ENCODE measurements at regions not wholly inside any gene's neighbourhood (a gene's known extent, or its start where the extent isn't known, plus 50 kb on each side); places are given as distances from the start of the nearest gene placed in this dataset.

DNA sequence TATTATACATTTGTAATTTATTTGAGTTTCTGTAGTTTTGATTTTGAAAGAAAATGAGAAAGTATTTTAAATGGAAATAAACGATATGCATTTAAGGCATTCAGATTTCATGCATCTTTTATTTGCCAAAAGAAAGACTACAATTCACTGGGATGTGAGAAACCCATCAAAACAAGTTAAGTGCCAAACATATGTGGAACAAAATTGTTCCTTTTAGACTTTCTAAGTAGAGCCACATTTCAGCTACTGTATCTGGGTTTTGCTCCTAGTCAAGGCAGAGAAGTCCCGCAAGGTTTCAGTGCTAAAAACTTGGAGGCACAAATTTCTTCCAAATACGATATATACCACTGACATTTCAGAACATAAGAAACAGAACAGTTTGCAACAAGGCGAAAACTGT lies 1191.9 kb downstream of the SLITRK5 start:
- no peak for DNase-seq (ENCODE audit: low read depth)

DNA sequence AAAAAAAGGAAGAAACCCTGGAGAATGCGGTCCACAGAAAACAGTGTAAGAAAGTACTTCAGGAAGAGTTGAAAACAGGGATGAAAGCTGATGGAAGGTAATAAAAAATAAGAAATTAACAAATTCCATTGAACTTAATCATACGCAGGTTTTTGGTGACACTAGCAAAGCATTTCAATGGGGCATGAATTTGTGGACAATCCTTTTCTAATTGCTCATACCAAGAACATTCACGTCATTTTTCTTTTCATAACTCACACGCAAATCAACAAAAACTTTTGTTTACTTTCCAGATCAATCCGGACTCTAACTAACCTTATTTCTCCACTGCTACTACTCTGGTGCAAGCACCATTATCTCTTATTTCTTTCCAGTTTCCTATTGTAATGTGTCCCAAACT lies 1195.0 kb downstream of the SLITRK5 start:
- DNase-seq (ENCODE audit: low read depth): no peak

DNA sequence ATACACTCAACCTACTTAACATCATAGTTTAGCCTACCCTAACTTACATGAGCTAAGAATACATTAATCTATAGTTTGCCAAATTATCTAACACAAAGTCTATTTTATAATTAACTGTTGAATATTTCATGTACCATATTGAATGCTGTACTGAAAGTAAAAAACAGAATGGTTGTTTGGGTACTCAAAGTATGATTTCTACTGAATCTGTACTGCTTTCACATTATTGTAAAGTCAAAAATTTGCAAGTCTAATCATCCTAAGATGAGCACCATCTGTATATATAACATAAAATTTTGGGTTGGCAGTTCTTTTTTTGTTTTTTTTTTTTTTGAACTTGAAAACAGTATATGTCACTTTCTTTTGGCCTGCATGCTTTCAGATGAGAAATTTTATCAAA lies 1212.6 kb downstream of the SLITRK5 start:
- no peak for DNase-seq (ENCODE audit: low read depth)

DNA sequence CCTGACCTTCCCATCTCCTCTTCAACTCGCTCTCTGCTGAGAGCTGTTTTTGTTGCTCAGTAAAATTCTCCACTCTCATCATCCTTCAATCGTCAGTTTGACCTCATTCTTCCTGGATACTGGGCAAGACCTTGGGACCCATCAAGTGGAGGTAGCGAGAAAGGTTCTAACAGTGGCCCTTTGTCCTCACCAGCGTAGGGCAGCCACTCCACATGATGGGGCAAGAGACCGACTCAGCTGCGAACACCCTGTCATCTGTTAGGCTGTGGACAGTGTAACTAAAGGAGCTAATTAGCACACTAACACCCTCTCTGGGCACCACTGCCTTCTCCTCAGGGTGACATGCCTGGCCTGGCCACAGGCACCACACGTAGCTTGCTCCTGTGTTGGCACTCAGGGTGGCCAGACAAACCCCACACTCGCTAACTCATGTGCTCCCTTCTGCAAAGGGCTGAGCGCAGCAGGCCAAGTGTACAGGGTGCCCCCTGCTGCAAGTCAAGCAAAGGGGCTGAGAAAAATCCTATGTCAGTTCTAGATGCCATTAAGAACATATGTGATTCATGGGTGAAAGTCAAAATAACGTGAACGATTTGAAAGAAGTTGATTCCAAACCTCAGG lies 1216.0 kb downstream of the SLITRK5 start:
- DNase-seq (ENCODE audit: low read depth): no peak

DNA sequence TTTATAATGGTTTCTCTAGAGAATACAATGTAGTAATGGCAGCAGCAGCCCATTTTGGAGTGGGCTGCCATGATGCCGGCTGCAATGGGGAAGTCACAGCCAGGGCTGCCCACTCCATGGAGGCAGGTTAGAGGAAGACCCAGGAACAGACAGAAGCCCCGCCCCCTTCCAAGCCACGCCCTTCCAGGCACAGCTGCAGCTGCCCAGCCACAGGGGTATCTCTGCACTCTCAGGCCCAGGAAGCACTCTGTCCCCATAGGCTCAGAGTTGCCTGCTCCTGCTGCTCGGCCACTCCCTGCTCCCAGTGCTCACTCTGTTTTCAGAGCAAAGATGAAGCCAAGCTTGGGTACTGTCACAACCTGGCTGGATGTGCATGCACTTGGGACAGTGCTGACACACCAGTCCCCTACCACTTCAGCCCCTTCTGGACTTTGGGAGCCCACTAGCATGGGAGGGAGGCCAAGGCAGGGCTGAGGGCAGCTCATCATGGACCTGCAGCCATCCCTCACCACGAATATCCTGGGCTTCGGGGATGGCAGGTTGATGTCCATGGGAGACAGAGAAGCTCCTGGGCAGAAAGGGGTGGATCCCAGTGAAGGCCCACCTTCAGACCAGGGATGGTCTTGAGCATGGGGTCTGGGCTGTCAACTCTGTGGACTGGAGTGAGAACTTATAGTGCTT lies 1224.2 kb downstream of the SLITRK5 start:
- no peak for DNase-seq (ENCODE audit: low read depth)

DNA sequence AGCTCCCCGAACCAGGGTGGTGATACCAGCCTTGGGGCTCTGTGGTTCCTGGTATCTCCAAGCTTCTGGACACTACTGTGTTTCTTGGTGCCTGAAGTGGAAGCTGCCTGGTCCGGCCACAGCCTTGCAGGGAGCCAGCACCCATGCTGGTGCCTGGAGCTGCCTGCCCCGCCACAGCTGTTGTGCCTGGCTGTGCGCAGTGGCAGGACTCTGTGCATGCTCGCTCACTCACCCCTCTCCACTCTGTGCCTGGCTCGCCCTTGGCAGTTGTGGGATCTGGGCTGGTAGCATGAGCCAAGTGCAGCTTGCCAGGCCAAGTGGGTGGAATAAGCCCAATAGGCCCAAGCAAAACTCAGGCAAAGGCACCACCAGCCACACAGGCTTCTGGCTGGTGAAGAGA lies 1225.3 kb downstream of the SLITRK5 start:
- DNase-seq (ENCODE audit: low read depth): no peak

DNA sequence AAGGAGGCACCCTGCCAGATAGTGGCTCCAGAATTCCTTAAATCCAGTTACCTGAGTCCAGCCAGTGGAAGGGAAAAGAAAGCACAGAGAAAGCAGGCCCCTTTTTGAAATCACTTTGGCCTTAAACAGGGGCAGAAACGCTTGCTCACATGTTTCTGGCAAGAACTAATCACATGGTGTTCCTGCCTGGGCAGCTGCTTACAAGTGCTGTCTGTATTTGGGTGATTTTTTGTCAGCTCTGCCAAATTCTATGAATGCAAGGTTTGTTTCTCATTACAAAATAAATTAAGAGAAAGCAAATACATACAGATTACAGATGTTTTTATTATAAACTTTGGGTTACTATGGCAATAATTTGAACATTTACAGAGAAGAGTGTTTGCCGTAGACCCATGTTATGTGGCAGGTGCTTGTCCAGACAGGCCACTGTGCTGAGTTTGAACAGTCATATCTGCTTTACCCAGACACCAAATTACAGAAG lies 1237.8 kb downstream of the SLITRK5 start:
- no peak for DNase-seq (ENCODE audit: low read depth)

DNA sequence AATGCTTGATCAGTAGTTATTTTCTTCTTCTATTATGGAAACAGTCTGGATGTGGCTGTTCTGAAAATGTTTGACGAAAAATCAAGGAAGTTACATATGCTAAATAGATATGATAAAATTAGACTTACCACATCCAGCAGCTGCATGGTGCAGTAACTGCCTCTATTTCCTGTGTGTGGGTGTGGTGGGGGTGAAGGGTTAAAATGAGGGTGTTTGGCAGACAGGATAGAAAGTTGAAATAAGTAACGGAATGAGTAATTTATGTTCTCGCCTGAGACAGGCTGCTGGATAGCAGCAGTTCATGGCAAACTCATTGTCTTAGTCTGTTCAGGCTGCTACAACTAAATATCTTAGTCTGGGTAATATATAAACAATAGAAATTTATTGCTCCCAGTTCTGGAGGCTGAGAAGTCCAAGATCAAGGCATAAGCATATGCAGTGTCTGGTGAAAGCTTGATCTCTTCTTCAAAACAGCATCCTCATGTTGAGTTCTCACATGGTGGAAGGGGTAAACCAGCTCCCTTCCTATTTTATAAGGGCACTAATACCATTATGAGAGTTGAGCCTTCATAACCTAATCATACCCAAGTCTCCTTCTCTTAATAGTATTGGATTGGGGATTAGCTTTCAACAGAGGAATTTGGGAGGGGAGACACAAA lies 1248.9 kb downstream of the SLITRK5 start:
- no peak for DNase-seq (ENCODE audit: low read depth)

DNA sequence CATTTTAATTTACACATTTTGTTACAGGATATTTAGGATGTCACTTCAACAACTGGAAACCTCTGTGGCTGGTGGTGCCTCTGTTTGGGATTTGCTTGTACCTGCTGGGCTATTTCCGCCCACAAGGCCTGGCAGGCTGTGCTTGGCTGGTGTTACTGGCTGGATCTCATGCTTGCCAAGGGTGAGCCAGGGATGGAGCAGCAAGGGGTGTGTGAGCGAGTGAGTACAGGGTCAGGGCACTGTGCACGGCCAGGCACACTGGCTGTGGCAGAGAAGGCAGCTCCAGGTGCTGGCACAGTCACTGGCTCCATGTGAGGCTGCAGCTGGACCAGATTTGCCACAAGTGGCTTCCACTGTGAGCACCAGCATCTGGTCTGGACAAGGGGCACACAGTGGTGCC lies 1254.8 kb downstream of the SLITRK5 start:
- no peak for DNase-seq (ENCODE audit: low read depth)

DNA sequence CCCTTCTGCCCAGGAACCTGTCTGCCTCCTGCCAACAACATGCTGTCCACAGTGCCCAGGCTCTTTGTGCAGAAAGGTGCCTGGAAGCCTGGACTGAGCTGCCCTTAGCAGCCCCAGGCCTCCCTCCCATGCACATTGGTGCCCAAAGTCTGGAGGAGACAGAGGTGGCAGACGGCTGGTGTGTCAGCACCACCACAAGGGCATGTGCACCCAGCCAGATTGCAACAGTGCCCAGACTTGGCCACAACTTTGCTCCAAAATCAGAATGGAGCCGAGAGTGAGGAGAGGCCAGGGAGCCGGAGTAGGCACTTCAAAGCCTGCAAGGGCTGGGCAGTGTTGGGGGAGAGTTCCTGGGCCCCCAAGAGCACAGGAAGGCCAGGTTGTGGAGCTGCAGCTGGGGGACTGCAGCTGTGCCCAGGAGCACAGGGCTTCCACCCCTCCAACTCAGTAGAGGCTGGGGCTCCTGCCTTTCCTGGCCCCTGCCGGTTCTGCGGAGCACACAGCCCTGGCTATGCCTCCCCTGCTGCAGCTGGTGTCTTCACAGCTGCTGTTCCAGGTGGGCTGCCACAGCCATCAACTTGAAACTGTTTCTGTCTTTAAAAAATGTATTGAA lies 1255.8 kb downstream of the SLITRK5 start:
- no peak for DNase-seq (ENCODE audit: low read depth)

DNA sequence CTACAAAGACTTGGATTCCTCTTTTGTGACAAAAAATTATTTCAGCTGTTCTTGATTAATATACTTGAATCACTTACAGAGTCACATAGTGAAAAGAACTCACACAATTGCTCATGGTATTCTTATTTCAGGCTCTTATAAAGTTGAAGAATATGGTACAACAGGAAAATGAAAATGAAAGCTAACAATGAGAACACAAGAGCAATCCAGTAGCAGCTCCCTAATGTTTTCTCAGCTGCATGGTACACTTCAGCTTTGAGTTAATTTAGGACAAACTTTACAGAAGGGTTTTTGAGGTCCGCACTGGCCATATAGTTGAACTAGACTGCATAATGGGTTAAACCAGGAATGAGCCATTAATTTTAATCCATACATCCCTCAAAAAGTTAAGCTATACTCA lies 1261.8 kb downstream of the SLITRK5 start:
- DNase-seq (ENCODE audit: low read depth): no peak

DNA sequence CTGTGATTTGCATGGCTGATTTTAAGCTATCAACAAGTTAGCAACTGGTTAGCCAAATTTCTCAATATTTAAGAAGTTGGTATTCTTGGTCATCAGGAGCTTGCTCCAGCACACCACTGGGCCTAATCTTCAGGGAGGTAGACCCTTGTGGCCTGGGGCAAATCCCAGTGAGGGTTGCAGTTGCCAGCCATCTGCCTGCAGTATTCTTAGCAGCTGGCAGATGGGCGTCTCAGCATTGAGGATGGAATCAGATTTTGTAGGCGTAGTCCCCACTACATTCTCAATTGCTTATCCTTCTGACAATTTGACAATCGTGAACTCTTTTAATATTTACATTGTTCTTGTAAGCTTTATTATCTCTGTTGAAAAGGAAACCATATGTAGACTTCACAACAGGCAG lies 1266.2 kb downstream of the SLITRK5 start:
- DNase-seq (ENCODE audit: low read depth): no peak

DNA sequence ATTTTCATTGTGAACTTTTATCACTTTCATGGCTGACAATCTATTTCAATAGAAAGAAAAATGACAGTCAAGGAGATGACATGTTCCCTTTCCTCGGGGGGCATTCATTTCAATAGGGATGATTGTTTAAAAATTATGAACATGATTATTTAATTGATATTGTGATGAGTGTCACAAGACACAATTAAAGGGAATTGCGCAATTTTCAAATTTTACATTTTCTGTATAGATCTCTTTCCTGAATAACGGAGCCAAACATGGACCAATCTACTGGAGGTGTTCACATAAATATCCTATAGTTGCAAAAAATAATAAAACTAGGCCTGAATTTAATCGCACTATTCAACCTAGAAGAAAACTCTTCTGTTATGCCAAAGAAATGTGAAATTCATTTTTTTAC lies 1274.6 kb downstream of the SLITRK5 start:
- no peak for DNase-seq (ENCODE audit: low read depth)

DNA sequence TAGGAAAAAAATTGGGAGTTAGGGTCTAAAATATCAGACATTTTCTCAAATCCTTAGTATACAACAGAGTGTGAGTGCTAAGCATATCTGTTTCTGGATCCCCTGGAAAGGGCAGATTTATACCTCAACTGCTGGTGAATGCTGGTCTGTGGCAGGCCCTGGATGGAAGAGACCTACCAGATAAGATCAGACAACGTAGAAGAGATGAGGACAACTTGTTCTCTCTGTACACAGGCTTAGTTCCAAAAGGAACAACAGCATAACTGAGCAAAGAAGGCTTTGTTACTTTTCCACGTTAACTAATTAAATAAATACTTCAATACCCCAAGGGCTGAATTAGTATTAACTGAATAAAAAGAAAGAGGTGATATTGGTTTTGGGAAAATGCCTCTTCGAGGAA lies 1277.3 kb downstream of the SLITRK5 start:
- DNase-seq (ENCODE audit: low read depth): no peak

DNA sequence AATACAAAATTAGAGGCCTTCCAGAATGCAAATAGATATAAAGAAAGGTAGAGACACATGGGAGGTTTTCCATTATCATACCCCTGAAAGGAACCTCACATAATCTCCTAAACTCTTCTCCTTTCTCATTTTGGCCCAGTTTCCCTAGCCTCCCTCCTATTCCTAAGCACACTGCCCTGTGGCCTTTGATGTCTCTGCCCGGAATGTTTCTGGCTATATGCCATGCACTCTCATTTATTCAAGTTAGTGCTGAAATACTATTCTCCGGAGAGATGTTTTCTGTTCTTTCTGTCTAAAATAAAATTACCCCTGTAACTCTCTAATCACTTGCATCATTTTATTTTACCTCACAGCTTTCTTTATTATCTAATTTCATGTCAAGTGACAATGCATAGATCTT lies 1287.7 kb downstream of the SLITRK5 start:
- DNase-seq (ENCODE audit: low read depth): no peak

DNA sequence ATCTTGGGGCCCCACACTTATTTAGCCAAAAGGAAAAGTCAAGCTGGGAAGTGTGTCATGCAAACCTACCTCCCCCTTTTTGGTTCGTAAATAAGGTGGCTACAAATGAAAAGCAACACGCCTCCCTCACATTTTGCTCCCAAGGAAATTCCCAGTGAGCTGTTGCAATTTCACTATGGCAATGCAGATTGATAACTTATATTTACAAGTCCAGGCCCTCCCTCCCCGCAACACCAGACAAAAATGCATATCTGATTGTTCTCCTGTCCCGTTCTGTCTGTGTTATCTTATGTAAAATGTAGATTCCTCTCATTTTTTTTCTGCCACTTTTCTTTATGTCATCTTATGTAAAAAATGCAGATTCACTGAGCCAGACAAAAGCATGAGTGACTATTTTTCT lies 1305.3 kb downstream of the SLITRK5 start:
- DNase-seq (ENCODE audit: low read depth): no peak

DNA sequence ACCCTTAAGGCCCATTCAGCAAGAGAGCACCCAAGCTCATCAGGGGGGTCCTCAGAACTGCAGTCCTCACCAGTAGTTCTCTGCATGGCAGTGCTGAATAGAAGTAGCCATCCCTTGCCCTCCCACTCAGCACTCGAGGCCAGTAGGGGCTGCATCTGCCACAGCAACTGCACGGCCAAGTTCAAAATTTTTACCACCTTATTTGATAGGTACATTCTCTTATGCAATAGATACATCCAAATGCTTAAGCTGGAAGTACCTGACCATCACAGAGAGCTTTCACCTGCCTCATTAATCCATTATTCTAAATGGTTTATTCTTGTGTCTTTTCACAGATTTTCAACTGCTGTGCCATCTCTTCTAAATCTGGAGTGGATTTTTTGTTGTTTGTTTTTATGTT lies 1307.4 kb downstream of the SLITRK5 start:
- no peak for DNase-seq (ENCODE audit: low read depth)

DNA sequence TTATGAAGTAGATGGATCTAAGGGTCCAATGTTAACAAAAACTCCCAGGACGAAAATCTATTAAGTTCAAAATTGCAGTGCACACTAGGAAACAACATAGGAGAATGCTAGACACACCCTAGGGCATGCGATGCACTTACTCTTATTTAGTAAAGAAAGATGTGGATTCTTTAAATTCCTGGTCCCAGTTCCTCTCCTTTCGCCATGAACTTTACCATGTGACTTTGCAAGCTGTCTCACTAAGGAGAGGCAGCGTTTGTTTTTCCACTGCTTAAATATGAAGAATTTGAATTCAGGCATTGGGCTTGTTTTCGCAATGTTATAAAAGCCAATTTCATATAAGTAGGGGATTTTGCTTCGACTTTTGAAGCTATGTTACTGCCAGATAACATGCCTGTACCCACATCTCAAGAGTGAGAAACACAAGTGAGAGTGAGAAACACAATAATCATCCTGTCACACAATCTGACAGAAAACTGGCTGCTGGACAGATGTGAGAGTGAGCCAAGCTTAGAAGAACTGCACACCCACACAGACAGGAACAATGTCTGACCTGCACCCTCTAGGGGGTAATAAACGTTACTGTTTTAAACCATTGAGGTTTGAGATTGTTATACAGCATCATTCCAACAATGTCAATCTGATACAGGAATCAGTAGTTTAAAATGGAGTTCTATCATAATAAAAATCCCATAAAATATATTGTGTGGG lies 1308.4 kb downstream of the SLITRK5 start:
- DNase-seq (ENCODE audit: low read depth): no peak

DNA sequence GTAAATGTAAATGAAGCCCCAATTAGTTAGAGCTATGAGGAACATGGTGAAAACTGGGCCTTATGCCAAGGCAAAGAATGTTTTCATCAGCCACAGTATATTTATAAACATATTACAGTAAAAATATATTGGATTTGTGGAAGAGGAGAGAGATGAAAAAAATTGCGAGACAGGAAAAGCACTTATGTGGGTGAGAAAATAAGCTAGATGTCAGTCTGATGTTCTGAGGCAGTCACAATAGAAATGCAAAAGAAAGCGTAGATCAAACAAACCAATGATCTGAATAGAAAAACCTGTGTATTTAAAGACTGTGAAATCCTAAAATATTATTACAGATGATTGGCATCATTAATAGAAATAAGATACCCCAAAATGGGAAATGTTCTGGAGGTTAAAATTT lies 1332.5 kb downstream of the SLITRK5 start:
- DNase-seq (ENCODE audit: low read depth): no peak

DNA sequence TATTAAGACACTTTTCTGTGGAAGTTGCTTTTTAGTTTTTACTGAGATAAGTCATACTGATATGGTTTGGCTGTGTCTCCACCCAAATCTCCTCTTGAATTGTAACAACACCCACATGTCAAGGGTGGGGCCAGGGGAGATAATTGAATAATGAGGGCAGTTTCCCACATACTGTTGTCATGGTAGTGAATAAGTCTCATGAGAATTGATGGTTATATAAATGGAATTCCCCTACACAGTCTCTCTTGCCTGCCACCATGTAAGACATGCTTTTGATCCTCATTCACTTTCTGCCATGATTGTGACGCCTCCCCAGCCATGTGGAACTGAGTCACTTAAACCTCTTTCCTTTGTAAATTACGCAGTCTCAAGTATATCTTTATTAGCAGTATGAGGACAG lies 1340.4 kb downstream of the SLITRK5 start:
- DNase-seq (ENCODE audit: low read depth): no peak

DNA sequence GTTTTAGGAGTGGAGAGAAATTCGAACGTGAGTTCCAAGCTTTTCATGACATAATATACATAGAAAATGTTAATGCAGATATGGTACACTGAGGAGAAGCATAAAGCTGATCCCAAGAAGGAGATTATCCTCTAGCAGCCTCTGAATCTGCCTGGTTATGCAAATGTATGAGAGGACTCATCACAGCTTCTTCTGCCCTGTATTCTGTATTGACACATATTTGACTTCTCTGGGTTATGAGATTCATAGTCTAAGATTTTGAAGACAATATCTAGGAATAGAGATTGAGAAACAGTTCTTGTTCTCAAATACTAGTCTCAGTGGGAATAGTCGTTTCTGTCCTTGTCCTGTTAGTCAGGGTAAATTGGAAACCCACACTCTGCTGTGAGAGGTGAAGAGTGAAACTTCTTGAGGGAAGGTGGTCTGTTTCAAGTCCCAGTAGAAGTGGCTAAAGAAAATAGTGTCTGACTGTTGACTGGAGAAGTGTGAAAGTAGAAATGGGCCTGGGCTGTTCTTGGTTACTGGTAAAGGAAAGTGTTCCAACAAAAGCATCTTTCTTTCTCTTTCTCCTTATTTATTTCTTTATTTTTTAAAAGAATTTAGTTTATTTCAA lies 1356.6 kb downstream of the SLITRK5 start:
- no peak for DNase-seq (ENCODE audit: low read depth)

DNA sequence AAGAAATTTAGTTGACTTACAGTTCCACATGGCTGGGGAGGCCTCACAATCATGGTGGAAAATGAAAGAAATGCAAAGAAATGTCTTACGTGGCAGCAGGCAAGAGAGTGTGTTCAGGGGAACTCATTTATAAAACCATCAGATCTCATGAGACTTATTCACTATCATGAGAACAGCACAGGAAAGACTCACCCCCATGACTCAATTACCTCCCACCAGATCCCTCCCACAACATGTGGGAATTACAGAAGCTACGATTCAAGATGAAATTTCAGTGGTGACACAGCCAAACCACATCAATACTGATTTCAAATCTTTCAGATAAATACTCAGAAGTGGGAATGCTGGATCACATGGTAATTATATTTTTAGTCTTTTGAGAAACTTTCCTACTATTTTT lies 1357.9 kb downstream of the SLITRK5 start:
- DNase-seq (ENCODE audit: low read depth): no peak

All from stimulated activated CD8-positive, alpha-beta memory T cell treated with anti-CD3 and anti-CD28 coated beads, Interleukin-15, amount 100 ng/mL, for 1 hour (primary cell).